GM21515 (cell line): ENCODE measurements at regions not wholly inside any gene's neighbourhood (a gene's known extent, or its start where the extent isn't known, plus 50 kb on each side); places are given as distances from the start of the nearest gene placed in this dataset.
"Not testable (repeated sequence)": the region's sequence is repeated elsewhere in the genome, so short reads cannot be mapped to it uniquely, and the experiment has no call there.

Source experiments
- ATAC-seq: cut with Tn5 transposase; IDR thresholded peaks from one replicate; pipeline ENCODE4 v1.9.1; 2021; ENCODE audit not compliant: unreplicated experiment

GRCh38 chr16:88226302-88226701 is 156.5 kb upstream of the ZNF469 start:
- not testable (repeated sequence) for ATAC-seq

GRCh38 chr16:88227026-88227721 is 155.6 kb upstream of the ZNF469 start:
- not testable (repeated sequence) for ATAC-seq

GRCh38 chr16:88227722-88228482 is 154.9 kb upstream of the ZNF469 start:
- ATAC-seq, result not testable (repeated sequence)

GRCh38 chr16:88228751-88229150 is 154.0 kb upstream of the ZNF469 start:
- ATAC-seq, result not testable (repeated sequence)

- not testable (repeated sequence) for ATAC-seq
These were observed 153.0 kb upstream of the ZNF469 start for GRCh38 chr16:88229710-88230109.

- ATAC-seq, result not testable (repeated sequence)
These were observed 152.3 kb upstream of the ZNF469 start for GRCh38 chr16:88230276-88230966.

GRCh38 chr16:88230967-88231615 is 151.7 kb upstream of the ZNF469 start:
- ATAC-seq, result not testable (repeated sequence)

- ATAC-seq, result not testable (repeated sequence)
These were observed 150.9 kb upstream of the ZNF469 start for GRCh38 chr16:88231839-88232238.

- ATAC-seq, result not testable (repeated sequence)
These were observed 150.1 kb upstream of the ZNF469 start for GRCh38 chr16:88232401-88233258.

- ATAC-seq, result not testable (repeated sequence)
These were observed 148.9 kb upstream of the ZNF469 start for GRCh38 chr16:88233621-88234420.

- ATAC-seq, result not testable (repeated sequence)
These were observed 148.1 kb upstream of the ZNF469 start for GRCh38 chr16:88234421-88235271.

GRCh38 chr16:88235691-88236090 is 147.1 kb upstream of the ZNF469 start:
- not testable (repeated sequence) for ATAC-seq

- not testable (repeated sequence) for ATAC-seq
These were observed 146.5 kb upstream of the ZNF469 start for GRCh38 chr16:88236229-88236628.

- not testable (repeated sequence) for ATAC-seq
These were observed 145.4 kb upstream of the ZNF469 start for GRCh38 chr16:88237314-88237713.

- not testable (repeated sequence) for ATAC-seq
These were observed 144.9 kb upstream of the ZNF469 start for GRCh38 chr16:88237761-88238415.

- not testable (repeated sequence) for ATAC-seq
These were observed 144.0 kb upstream of the ZNF469 start for GRCh38 chr16:88238732-88239274.

- not testable (repeated sequence) for ATAC-seq
These were observed 142.6 kb upstream of the ZNF469 start for GRCh38 chr16:88240118-88240517.
